ENCODE measurements at regions not wholly inside any gene's neighbourhood (a gene's known extent, or its start where the extent isn't known, plus 50 kb on each side); places are given as distances from the start of the nearest gene placed in this dataset.

DNA sequence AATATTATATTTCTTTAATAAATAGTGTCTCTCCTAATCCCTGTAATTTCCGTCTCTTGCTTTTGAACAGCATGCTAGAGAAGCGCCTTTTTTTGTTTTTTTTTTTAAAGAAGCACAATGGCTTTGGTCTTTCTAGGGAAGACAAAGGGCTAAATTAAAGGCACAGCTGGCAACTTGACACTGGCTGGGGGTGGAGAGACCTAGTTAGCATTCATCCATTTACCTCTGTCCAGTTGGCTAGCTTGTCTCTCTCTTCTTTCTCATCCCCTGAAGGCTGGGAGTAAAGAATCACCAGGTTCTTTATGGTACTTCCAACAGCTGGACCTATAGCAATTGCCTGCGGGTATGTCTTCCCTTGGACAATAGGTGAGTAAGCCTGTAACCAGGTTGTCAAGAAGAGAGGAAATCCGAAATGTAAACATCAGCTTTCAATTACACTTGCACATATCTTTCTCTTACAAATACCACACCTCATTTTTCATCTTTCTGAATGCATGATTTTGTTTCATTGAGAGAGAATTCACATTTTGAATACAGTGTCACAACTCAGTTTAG, 178.4 kb upstream of the GPR101 start:
- H3K36me3 ChIP-seq (ENCODE audit: insufficient read depth, low read length): no peaks in the 10 kb centered on the region
- no peaks in the 10 kb centered on the region for H3K4me1 ChIP-seq (ENCODE audit: control insufficient read depth, insufficient read depth, low read length, unreplicated experiment)
- no peak overlapping the region for H2AFZ ChIP-seq (ENCODE audit: low read length, unreplicated experiment)
- no peak overlapping the region for H3K4me3 ChIP-seq (ENCODE audit: low read depth, low read length)
- H3K27ac ChIP-seq (ENCODE audit: low read depth, low read length): no peak overlapping the region
- no peaks in the 10 kb centered on the region for H3K79me2 ChIP-seq (ENCODE audit: control insufficient read depth, insufficient read depth, low read length, unreplicated experiment)
- no peaks in the 10 kb centered on the region for H3K27me3 ChIP-seq (ENCODE audit: insufficient read depth, low read length)

DNA sequence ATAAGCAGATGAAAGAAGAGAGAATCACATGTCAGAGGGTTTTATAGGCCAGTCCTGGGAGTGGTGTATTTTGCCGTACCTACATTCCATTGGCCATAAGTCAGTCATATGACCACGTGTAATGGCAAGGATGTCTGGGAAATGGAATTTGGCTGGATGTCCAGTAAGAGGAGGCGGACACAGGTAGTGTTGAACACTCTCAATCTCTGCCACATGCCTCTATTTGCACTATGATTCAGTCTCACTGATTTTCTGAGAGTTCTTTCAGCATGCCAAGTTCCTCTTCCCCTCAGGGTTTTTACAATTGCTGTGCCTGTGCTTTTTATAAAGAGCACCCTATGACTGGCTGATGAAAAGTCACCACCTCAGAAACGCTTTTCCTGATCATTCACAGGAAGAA, 164.2 kb upstream of the GPR101 start:
- Histone ChIP-seq H3K27me3 (ENCODE audit: insufficient read depth, low read length) (no peaks in the 10 kb centered on the region), H2AFZ (ENCODE audit: low read length, unreplicated experiment) (no peak overlapping the region), H3K27ac (ENCODE audit: low read depth, low read length) (no peak overlapping the region)

DNA sequence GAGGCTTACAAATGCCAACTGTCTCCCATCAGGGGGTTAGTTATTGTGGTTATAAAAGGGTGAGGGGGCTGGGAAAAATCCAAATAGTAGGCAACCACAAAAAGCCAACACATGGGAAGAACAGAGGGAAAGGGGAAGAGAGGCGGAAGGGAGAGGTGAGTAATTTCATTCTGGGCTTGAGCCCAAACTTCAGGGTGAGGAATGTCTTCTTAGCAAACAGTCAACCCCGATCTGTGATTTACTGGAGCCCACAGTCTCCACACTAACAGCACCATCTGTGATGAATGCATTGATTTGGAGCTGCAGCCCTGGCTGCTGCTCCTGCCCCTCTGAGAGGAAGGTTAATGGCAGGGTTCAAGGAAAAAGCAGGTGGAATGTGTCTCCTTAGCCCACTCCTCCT, 162.2 kb upstream of the GPR101 start:
- Histone ChIP-seq H3K27me3 (ENCODE audit: insufficient read depth, low read length) (no peaks in the 10 kb centered on the region), H3K79me2 (ENCODE audit: control insufficient read depth, insufficient read depth, low read length, unreplicated experiment) (no peaks in the 10 kb centered on the region), H3K4me3 (ENCODE audit: low read depth, low read length) (no peak overlapping the region), H3K4me1 (ENCODE audit: control insufficient read depth, insufficient read depth, low read length, unreplicated experiment) (no peaks in the 10 kb centered on the region), H3K27ac (ENCODE audit: low read depth, low read length) (no peak overlapping the region), H2AFZ (ENCODE audit: low read length, unreplicated experiment) (no peak overlapping the region), H3K36me3 (ENCODE audit: insufficient read depth, low read length) (no peaks in the 10 kb centered on the region)

More for the DNA sequence above, 164.2 kb upstream of the GPR101 start:
- no peaks in the 10 kb centered on the region for H3K4me1 ChIP-seq (ENCODE audit: control insufficient read depth, insufficient read depth, low read length, unreplicated experiment)
- H3K79me2 ChIP-seq (ENCODE audit: control insufficient read depth, insufficient read depth, low read length, unreplicated experiment): no peaks in the 10 kb centered on the region
- H3K36me3 ChIP-seq (ENCODE audit: insufficient read depth, low read length): no peaks in the 10 kb centered on the region
- no peak overlapping the region for H3K4me3 ChIP-seq (ENCODE audit: low read depth, low read length)

DNA sequence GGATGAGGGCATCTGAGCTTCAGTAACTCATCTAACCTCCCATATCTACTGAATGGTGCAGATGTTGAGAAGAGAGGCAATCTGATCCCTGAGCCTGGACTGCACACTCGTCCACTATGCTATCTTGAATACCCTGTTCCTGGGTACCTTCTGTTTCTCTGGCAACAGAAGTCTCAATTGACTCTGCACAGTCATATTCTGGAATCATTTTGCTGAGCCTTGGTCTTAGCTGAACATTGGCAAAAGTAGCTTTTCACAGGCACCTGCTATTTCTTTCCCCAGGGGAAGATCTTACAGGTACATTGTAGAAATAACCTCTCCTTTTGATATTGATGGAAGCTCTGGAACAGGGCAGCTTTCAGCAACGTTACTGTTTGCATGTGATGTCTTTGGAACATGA, 161.5 kb upstream of the GPR101 start:
- Histone ChIP-seq H3K4me3 (ENCODE audit: low read depth, low read length) (no peak overlapping the region), H2AFZ (ENCODE audit: low read length, unreplicated experiment) (no peak overlapping the region), H3K27me3 (ENCODE audit: insufficient read depth, low read length) (no peaks in the 10 kb centered on the region), H3K79me2 (ENCODE audit: control insufficient read depth, insufficient read depth, low read length, unreplicated experiment) (no peaks in the 10 kb centered on the region), H3K4me1 (ENCODE audit: control insufficient read depth, insufficient read depth, low read length, unreplicated experiment) (no peaks in the 10 kb centered on the region), H3K27ac (ENCODE audit: low read depth, low read length) (no peak overlapping the region), H3K36me3 (ENCODE audit: insufficient read depth, low read length) (no peaks in the 10 kb centered on the region)

DNA sequence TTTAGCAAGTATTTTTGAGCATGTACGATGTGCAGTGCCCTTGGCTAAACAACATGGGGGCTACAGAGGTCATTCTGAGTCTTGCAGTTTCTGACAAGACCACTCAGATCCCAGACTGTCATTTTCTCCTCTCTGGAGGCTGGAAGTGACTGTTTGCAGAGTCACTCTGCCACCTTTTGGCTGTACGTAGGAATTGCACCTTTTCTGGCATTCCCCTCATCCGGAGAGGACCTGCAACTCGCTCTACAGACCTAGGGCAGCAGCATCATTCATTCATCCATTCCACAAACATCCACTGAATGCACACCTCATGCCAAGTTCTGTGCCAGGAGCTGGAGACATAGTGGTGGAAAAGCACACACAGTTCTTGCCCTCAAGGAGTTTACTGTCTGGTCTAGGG, 160.4 kb upstream of the GPR101 start:
- Histone ChIP-seq H3K4me3 (ENCODE audit: low read depth, low read length) (no peak overlapping the region), H2AFZ (ENCODE audit: low read length, unreplicated experiment) (no peak overlapping the region), H3K79me2 (ENCODE audit: control insufficient read depth, insufficient read depth, low read length, unreplicated experiment) (no peaks in the 10 kb centered on the region), H3K27ac (ENCODE audit: low read depth, low read length) (no peak overlapping the region), H3K27me3 (ENCODE audit: insufficient read depth, low read length) (no peaks in the 10 kb centered on the region), H3K36me3 (ENCODE audit: insufficient read depth, low read length) (no peaks in the 10 kb centered on the region), H3K4me1 (ENCODE audit: control insufficient read depth, insufficient read depth, low read length, unreplicated experiment) (no peaks in the 10 kb centered on the region)

DNA sequence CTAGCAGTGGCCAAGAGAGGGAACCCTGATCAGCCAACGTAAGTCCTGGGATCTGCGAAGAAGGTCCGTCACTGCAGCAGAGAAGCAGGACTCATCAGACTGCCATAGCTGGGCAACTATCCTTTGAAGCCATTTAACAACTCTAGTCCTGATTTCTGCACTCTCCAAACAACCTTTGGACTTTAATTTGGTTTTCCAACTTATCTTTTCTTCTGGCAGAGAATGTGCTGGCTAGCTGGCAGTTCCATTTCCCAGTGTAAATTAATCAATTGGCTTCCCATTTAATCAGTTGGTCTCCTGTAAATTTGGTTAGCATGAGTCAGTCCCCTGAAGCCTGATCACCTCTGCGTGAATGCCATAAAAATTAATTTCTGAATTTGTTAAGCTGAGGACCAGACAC, 153.7 kb upstream of the GPR101 start:
- no peak overlapping the region for H3K4me3 ChIP-seq (ENCODE audit: low read depth, low read length)
- no peak overlapping the region for H2AFZ ChIP-seq (ENCODE audit: low read length, unreplicated experiment)
- no peak overlapping the region for H3K27ac ChIP-seq (ENCODE audit: low read depth, low read length)
- H3K4me1 ChIP-seq (ENCODE audit: control insufficient read depth, insufficient read depth, low read length, unreplicated experiment): no peaks in the 10 kb centered on the region
- H3K36me3 ChIP-seq (ENCODE audit: insufficient read depth, low read length): no peaks in the 10 kb centered on the region
- H3K27me3 ChIP-seq (ENCODE audit: insufficient read depth, low read length): no peaks in the 10 kb centered on the region
- H3K79me2 ChIP-seq (ENCODE audit: control insufficient read depth, insufficient read depth, low read length, unreplicated experiment): no peaks in the 10 kb centered on the region

DNA sequence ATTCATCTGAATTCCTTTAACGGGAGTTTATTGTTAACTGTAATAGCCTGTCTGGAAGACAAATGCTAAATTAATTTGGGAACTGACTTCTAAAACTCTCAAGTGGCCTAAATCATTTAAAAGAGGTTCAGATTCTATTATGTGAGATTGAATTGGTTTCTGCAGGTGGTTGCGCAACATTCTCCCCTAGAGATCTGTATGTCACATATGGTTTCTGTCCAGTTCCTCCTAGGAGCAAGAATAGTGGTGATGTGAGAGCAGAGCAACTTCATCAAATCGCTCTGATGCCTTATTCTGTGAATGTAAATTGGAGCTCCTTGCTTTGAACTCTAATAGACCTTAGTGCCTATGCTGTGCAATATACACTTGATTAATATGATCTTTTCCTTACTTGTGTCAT, 144.6 kb upstream of the GPR101 start:
- Histone ChIP-seq H3K4me1 (ENCODE audit: control insufficient read depth, insufficient read depth, low read length, unreplicated experiment) (no peaks in the 10 kb centered on the region), H3K4me3 (ENCODE audit: low read depth, low read length) (no peak overlapping the region), H3K36me3 (ENCODE audit: insufficient read depth, low read length) (no peaks in the 10 kb centered on the region), H2AFZ (ENCODE audit: low read length, unreplicated experiment) (no peak overlapping the region), H3K27me3 (ENCODE audit: insufficient read depth, low read length) (no peaks in the 10 kb centered on the region), H3K27ac (ENCODE audit: low read depth, low read length) (no peak overlapping the region), H3K79me2 (ENCODE audit: control insufficient read depth, insufficient read depth, low read length, unreplicated experiment) (no peaks in the 10 kb centered on the region)

DNA sequence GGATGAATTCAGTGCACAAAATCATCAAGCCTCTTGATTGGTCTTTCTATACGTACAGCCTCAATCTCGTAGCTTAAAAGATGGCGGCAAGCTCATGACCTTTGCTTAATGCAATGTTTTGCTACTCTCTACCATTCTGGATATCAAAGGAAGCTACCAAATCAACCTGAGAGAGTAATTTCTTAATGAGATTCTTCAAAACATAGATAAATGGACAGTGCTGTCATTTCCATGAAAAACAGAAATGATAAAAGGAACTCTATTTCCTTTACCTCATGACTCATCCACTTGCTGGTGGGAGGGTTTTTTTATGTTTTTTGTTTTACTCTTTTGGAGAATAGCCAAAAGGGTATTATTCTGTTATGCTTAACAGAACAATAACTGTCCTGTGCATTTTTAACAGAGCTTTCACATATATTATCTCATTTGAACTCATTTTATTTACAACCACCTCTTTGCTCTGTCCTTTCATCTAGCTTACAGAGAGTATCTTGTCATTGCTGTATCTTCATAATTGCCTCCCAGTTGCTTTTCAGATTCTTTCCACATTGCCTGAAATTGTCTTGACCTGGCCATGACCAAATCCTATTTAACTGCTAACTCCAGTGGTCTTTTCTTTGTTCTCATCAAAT, 138.6 kb upstream of the GPR101 start:
- H2AFZ ChIP-seq (ENCODE audit: low read length, unreplicated experiment): no peak overlapping the region
- no peaks in the 10 kb centered on the region for H3K4me1 ChIP-seq (ENCODE audit: control insufficient read depth, insufficient read depth, low read length, unreplicated experiment)
- no peaks in the 10 kb centered on the region for H3K79me2 ChIP-seq (ENCODE audit: control insufficient read depth, insufficient read depth, low read length, unreplicated experiment)
- H3K36me3 ChIP-seq (ENCODE audit: insufficient read depth, low read length): no peaks in the 10 kb centered on the region
- no peak overlapping the region for H3K4me3 ChIP-seq (ENCODE audit: low read depth, low read length)
- no peaks in the 10 kb centered on the region for H3K27me3 ChIP-seq (ENCODE audit: insufficient read depth, low read length)
- no peak overlapping the region for H3K27ac ChIP-seq (ENCODE audit: low read depth, low read length)

DNA sequence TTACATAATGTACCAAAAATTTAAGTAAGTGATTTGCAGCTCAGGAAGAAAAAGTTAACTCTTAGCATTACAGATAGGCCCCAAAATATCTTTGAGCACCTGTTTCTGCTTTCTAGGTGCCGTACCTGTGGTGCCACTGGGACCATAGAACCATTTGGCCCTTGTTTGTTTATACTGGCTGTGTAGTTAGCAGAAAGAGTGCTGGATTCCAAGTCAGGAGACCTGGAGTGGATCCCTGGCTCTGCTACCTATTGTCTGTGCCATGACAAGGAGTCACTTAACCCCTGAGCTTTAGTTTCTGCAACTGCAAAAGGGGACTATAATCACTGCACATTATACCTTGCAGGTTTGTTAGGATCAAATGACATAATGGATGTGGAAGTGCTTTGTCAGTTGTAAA, 137.8 kb upstream of the GPR101 start:
- H3K4me1 ChIP-seq (ENCODE audit: control insufficient read depth, insufficient read depth, low read length, unreplicated experiment): no peaks in the 10 kb centered on the region
- no peak overlapping the region for H3K4me3 ChIP-seq (ENCODE audit: low read depth, low read length)
- no peak overlapping the region for H3K27ac ChIP-seq (ENCODE audit: low read depth, low read length)
- no peaks in the 10 kb centered on the region for H3K79me2 ChIP-seq (ENCODE audit: control insufficient read depth, insufficient read depth, low read length, unreplicated experiment)
- no peak overlapping the region for H2AFZ ChIP-seq (ENCODE audit: low read length, unreplicated experiment)
- H3K36me3 ChIP-seq (ENCODE audit: insufficient read depth, low read length): no peaks in the 10 kb centered on the region
- H3K27me3 ChIP-seq (ENCODE audit: insufficient read depth, low read length): no peaks in the 10 kb centered on the region

DNA sequence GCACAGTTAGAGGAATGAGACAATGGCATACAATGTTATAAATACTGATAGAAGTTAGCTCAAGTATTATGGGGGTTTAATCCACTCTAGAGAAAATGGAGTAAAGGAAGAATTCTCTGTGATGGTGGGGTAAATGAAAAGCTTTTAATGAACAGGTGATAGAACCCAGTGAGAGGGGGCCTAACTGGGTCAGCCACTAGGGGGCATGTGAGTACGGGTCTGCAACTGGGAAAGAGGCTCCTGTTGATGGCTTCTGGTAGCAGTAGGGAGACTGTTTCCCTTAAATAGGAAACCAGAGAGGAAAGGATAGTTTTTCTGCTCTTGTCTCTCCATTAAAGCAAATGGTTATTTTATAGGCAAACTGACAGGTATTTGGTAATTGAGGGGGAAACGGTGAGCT, 132.8 kb upstream of the GPR101 start:
- no peak overlapping the region for H3K4me3 ChIP-seq (ENCODE audit: low read depth, low read length)
- no peaks in the 10 kb centered on the region for H3K27me3 ChIP-seq (ENCODE audit: insufficient read depth, low read length)
- H2AFZ ChIP-seq (ENCODE audit: low read length, unreplicated experiment): no peak overlapping the region
- no peak overlapping the region for H3K27ac ChIP-seq (ENCODE audit: low read depth, low read length)
- H3K36me3 ChIP-seq (ENCODE audit: insufficient read depth, low read length): no peaks in the 10 kb centered on the region
- no peaks in the 10 kb centered on the region for H3K4me1 ChIP-seq (ENCODE audit: control insufficient read depth, insufficient read depth, low read length, unreplicated experiment)
- H3K79me2 ChIP-seq (ENCODE audit: control insufficient read depth, insufficient read depth, low read length, unreplicated experiment): no peaks in the 10 kb centered on the region

DNA sequence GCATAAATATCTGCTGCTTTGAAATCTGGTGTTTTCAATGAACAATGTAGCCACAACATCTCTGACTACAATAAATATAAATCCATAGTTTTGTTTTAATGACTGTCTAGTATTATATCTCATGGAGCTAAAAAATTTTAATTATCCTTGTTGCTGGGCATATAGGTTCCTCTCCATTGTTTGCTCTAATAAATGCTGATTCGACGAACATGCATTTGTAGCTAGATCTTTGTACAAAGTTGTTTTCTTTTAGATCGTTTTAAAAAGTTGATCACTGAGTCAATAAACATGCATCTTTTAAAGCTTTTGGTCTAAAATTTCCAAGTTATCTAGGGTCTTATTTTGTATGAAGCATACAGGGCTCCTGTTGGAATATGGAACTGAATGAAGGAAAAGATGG, 130.5 kb upstream of the GPR101 start:
- Histone ChIP-seq H3K27me3 (ENCODE audit: insufficient read depth, low read length) (no peaks in the 10 kb centered on the region), H3K79me2 (ENCODE audit: control insufficient read depth, insufficient read depth, low read length, unreplicated experiment) (no peaks in the 10 kb centered on the region), H3K36me3 (ENCODE audit: insufficient read depth, low read length) (no peaks in the 10 kb centered on the region), H3K4me3 (ENCODE audit: low read depth, low read length) (no peak overlapping the region), H2AFZ (ENCODE audit: low read length, unreplicated experiment) (no peak overlapping the region), H3K27ac (ENCODE audit: low read depth, low read length) (no peak overlapping the region), H3K4me1 (ENCODE audit: control insufficient read depth, insufficient read depth, low read length, unreplicated experiment) (no peaks in the 10 kb centered on the region)

Measured in ACC112 (cell line).